DMS 273 treated with DMSO at 0.1 percent for 48 hours (cell line): ENCODE measurements at regions not wholly inside any gene's neighbourhood (a gene's known extent, or its start where the extent isn't known, plus 50 kb on each side); places are given as distances from the start of the nearest gene placed in this dataset.
"Not testable (repeated sequence)": the region's sequence is repeated elsewhere in the genome, so short reads cannot be mapped to it uniquely, and the experiment has no call there.

Experiments
- DNase-seq: peaks from one replicate; lab custom pipeline; 2025; lab: John Stamatoyannopoulos, UW

DNA sequence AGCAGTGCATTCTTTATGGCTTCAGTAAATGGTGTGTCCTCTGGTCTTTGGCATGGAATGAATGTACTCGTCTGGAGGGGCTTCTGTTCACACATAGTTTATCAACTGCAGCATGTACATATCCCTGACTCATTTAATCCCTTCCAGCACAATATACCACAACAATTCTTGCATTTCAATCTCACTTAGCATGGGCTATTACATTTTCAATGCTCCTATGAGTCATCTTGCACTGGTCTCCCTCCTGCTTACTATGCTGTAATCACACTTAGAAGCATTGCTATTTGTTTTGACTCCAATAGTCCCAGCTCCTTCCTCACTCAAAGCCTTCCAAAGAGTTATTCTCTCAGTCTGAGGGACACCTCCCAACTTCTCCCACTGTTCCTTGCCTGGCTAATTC is 180.9 kb upstream of the NUDT10 start:
- no peak for DNase-seq

- DNase-seq: no peak
Measured at GRCh38 chrX:51155157-51155556, 177.5 kb upstream of the NUDT10 start.

DNA sequence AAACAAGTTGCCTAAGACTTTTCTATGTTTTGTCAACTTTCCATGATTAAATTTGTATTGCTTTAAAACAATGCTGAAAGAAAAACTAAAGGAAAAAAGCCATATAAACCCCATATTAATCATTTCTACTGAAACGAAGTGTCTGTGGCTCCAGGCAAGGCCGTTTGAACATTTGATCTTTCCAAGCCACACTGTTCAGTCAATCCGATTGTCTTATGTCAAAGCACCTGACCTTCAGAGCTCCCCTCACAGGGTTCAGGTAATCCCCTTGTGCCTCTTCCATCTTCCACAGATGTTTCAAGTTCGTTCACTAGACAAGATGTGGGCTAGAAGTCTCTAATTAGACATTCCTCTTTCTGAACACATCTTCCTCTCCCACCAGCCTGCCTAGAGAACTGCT is 177.1 kb upstream of the NUDT10 start:
- DNase-seq: no peak

DNA sequence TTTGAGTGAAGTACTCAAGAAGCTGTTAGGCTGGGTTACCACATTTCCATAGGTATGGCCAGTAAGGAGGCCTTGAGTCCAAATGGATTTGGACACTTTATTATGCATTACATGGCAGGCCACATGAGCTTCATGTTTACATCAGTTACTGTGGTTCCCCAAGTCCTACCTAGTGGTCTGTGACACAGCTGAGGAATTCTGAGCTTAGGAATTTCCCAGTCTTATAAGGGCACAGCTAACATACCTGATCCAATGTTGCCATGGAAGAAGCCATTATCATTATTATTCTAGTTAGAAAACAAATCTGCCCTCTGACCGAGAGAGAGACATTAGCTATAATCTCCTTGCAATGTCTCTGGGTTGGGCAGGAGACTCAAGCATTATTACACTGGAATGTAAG is 174.4 kb upstream of the NUDT10 start:
- no peak for DNase-seq

DNA sequence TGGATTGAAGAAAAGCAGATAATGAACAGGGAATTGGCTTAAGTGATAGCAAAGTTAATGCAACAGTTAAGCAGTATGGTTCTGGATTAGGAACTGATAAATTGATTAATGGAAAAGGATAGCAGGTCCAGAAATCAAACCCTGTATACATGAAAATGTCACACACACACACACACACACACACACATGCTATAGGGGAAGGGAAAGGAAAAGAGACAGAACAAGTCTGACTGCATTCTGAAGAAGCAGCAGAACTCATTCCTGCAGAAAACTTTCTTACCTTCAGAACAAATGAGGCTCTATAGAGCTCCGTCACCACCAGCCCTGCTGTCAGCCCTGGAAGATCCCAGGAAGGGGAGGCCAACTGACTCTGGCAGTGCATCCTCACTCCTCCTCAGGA is 173.2 kb upstream of the NUDT10 start:
- not testable (repeated sequence) for DNase-seq

GRCh38 chrX:51163730-51164129 is 168.9 kb upstream of the NUDT10 start:
- no peak for DNase-seq

GRCh38 chrX:51178356-51178900 is 154.2 kb upstream of the NUDT10 start:
- not testable (repeated sequence) for DNase-seq

GRCh38 chrX:51179805-51180204 is 152.8 kb upstream of the NUDT10 start:
- DNase-seq: not testable (repeated sequence)

- no peak for DNase-seq
Measured at GRCh38 chrX:51182545-51182944, 150.1 kb upstream of the NUDT10 start.

DNA sequence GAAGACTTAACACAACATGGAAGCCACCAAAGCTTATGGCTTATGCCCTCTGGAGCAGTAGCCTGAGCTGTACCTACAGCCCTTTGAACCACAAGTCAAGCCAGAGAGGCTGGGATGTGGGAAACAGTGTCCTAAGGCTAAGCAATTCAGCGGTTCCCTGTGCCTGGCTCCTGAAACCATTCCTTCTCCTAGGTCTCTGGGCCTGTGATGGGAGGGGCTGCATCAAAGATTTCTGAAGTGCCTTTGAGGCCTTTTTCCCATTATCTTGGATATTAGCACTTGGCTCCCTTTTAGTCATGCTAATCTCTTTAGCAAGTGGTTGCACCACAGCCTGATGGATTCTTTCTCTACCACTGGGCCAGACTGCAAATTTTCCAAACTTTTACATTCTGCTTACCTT is 140.5 kb upstream of the NUDT10 start:
- no peak for DNase-seq

- DNase-seq: no peak
Measured at GRCh38 chrX:51215266-51215665, 117.4 kb upstream of the NUDT10 start.

DNA sequence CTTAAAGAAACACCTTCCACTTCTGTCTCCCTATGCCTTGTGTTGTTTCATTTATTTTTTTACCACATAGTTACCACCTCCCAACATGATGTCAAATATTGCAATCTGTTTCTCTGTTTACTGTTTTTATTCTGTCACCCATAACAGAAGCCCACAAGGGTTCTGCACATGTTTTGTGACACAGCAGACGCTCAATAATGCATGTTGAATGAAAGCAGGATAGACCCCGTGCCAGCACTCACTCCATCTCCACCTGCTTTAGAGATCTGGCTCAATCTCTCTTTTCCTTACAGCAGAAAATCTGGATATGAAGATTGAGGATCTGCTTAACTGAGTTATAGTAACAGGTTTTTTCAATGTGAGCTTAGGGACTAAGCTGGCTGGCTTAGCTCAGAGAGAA is 116.8 kb upstream of the NUDT10 start:
- DNase-seq: no peak

GRCh38 chrX:51242212-51242611 is 90.4 kb upstream of the NUDT10 start:
- no peak for DNase-seq

GRCh38 chrX:51257490-51257889 is 75.1 kb upstream of the NUDT10 start:
- DNase-seq: no peak

- not testable (repeated sequence) for DNase-seq
Measured at GRCh38 chrX:51262271-51262670, 70.4 kb upstream of the NUDT10 start.

- DNase-seq: no peak
Measured at GRCh38 chrX:51272638-51273037, 60.0 kb upstream of the NUDT10 start.

DNA sequence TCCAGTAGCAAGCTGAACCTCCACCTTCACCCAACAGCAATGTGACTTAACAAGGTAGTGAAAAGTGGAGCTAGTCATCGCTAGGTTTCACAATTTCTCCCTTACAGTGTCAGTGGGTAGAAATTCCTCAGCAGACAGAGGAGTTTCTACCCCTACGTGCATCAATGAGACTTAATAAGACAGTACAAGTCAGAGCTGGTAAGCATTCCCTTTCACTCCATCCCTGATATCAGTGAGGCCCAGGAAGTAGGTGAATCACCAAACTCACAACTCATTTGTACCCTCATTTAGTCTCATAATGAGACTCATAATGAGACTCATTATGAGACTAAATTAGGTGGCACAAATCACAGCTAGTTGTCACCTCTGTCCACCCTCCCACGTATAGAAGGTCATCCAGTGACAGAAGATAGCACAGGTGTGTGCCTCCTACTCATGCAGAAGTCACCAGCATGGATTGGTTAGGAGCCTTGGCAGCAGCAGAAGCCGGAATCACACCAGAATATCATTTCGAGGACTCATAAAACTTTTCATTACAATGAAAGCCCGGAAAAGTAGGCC is 50.8 kb upstream of the NUDT10 start:
- no peak for DNase-seq
